ENCODE measurements at regions not wholly inside any gene's neighbourhood (a gene's known extent, or its start where the extent isn't known, plus 50 kb on each side); places are given as distances from the start of the nearest gene placed in this dataset.
A peak's percentile ranks its signal among the peaks of the same experiment; 100 is the strongest.

GRCh38 chr14:82003426-82003825, 469.8 kb upstream of the SEL1L start:
- no peak overlapping the region for H3K4me3 ChIP-seq (ENCODE audit: low read length)
- no peak overlapping the region for H3K27ac ChIP-seq (ENCODE audit: low read length)
- H3K27me3 ChIP-seq (ENCODE audit: insufficient read depth, low read depth, low read length) = no peaks in the 10 kb centered on the region
- TF ChIP-seq EP300 (conservative IDR thresholded peaks at IDR 0.05; ENCODE audit: poor library complexity, severe bottlenecking) = no peak
- no peak for TF ChIP-seq POLR2AphosphoS5 (IDR thresholded peaks at IDR 0.05)
- no peak for TF ChIP-seq MXI1 (conservative IDR thresholded peaks at IDR 0.05; ENCODE audit: poor library complexity, severe bottlenecking)
- TF ChIP-seq CTCF (IDR thresholded peaks at IDR 0.05; ENCODE audit: poor library complexity, severe bottlenecking) = no peak
- no peak for TF ChIP-seq TAF1 (IDR thresholded peaks at IDR 0.05; ENCODE audit: low read depth)
- no peak for TF ChIP-seq RAD21 (conservative IDR thresholded peaks at IDR 0.05)
- no peaks in the 10 kb centered on the region for H3F3A ChIP-seq (ENCODE audit: insufficient read depth, low read length, poor library complexity, severe bottlenecking)
- no peaks in the 10 kb centered on the region for H3K9me2 ChIP-seq (ENCODE audit: insufficient read depth, low read length)
- H3K9ac ChIP-seq (ENCODE audit: low read length) = no peak overlapping the region
- no peaks in the 10 kb centered on the region for H3K36me3 ChIP-seq (ENCODE audit: insufficient read depth, low read length)
- H2AFZ ChIP-seq (ENCODE audit: low read depth, low read length) = no peak overlapping the region
- no peak overlapping the region for H3K4me2 ChIP-seq (ENCODE audit: low read length)
- no peaks in the 10 kb centered on the region for H3K79me2 ChIP-seq (replicated peaks; ENCODE audit: insufficient read depth, low read length)
- H4K20me1 ChIP-seq (ENCODE audit: insufficient read depth) = no peaks in the 10 kb centered on the region
- no peaks in the 10 kb centered on the region for H3K9me3 ChIP-seq (ENCODE audit: low read length)

- H3K79me2 ChIP-seq (replicated peaks; ENCODE audit: insufficient read depth, low read length) = no peaks in the 10 kb centered on the region
- TF ChIP-seq REST (IDR thresholded peaks at IDR 0.05; ENCODE audit: borderline replicate concordance) (no peak), RAD21 (conservative IDR thresholded peaks at IDR 0.05) (peak; percentile 21), SMC3 (conservative IDR thresholded peaks at IDR 0.05; ENCODE audit: poor library complexity) (no peak), POLR2AphosphoS5 (IDR thresholded peaks at IDR 0.05) (no peak), EP300 (conservative IDR thresholded peaks at IDR 0.05; ENCODE audit: poor library complexity, severe bottlenecking) (no peak), CTCF (IDR thresholded peaks at IDR 0.05; ENCODE audit: poor library complexity, severe bottlenecking) (peak; percentile 38), TAF1 (IDR thresholded peaks at IDR 0.05; ENCODE audit: low read depth) (no peak), EZH2 (IDR thresholded peaks at IDR 0.05; ENCODE audit: borderline replicate concordance, insufficient read depth, low read length, poor library complexity, severe bottlenecking) (no peak), MXI1 (conservative IDR thresholded peaks at IDR 0.05; ENCODE audit: poor library complexity, severe bottlenecking) (no peak)
- H3K4me3 ChIP-seq (ENCODE audit: low read length) = no peak overlapping the region
- no peak overlapping the region for H3K27ac ChIP-seq (ENCODE audit: low read length)
- H3K27me3 ChIP-seq (ENCODE audit: insufficient read depth, low read depth, low read length) = no peaks in the 10 kb centered on the region
- no peak overlapping the region for H2AFZ ChIP-seq (ENCODE audit: low read depth, low read length)
- no peaks in the 10 kb centered on the region for H4K20me1 ChIP-seq (ENCODE audit: insufficient read depth)
- H3K36me3 ChIP-seq (ENCODE audit: insufficient read depth, low read length) = no peaks in the 10 kb centered on the region
- no peak overlapping the region for H3K9ac ChIP-seq (ENCODE audit: low read length)
- H3K4me2 ChIP-seq (ENCODE audit: low read length) = no peak overlapping the region
- H3K9me2 ChIP-seq (ENCODE audit: insufficient read depth, low read length) = no peaks in the 10 kb centered on the region
- no peaks in the 10 kb centered on the region for H3K9me3 ChIP-seq (ENCODE audit: low read length)
- H3F3A ChIP-seq (ENCODE audit: insufficient read depth, low read length, poor library complexity, severe bottlenecking) = no peaks in the 10 kb centered on the region
These were observed 475.4 kb upstream of the SEL1L start for GRCh38 chr14:82009076-82009475.
